IMR-90 (cell line): ENCODE measurements at regions not wholly inside any gene's neighbourhood (a gene's known extent, or its start where the extent isn't known, plus 50 kb on each side); places are given as distances from the start of the nearest gene placed in this dataset.
A peak's percentile ranks its signal among the peaks of the same experiment; 100 is the strongest.

Source experiments
- ATAC-seq: fragments of 200-7000 bp; cut with Tn5 transposase; 2 replicates; pipeline ENCODE4 v1.9.1; 2020; ENCODE audit warnings: low read depth, mild to moderate bottlenecking, moderate library complexity
- BruUV-seq: library from RNA; stranded (reverse); fragments of 400-500 nt; replicated peaks from 2 replicates; lab custom pipeline; 2021; lab: Mats Ljungman, UMichigan
- CTCF ChIA-PET: fragments of 300-600 bp; formaldehyde crosslinking; extraction: SDS; loops from one replicate; lab custom pipeline; 2021; ENCODE audit warnings: antibody characterized with exemption; lab: Yijun Ruan, JAX
- POLR2A ChIA-PET: fragments of 300-600 bp; sonication (Branson Sonifier 250); formaldehyde crosslinking; loops from one replicate; lab custom pipeline; 2022; ENCODE audit warnings: antibody characterized with exemption; ENCODE audit not compliant: unreplicated experiment; lab: Charles Lee
- DNase-seq: peaks from one replicate; pipeline ENCODE4 v3.0.0; 2013
- H2AFZ ChIP-seq: replicated peaks from 2 replicates; pipeline ENCODE3; 2013; ENCODE audit warnings: low read length, mild to moderate bottlenecking; ENCODE audit not compliant: poor library complexity
- H2AK5ac ChIP-seq: 2 replicates; pipeline ENCODE4 v1.6.1; 2013; ENCODE audit warnings: low read depth, low read length, inconsistent platforms
- H2AK9ac ChIP-seq: replicated peaks from 2 replicates; pipeline ENCODE3; 2013; ENCODE audit warnings: mild to moderate bottlenecking, low read depth, low read length, moderate library complexity; ENCODE audit not compliant: poor library complexity
- H2BK120ac ChIP-seq: 2 replicates; pipeline ENCODE4 v1.6.1; 2013; ENCODE audit warnings: low read depth, low read length, inconsistent platforms
- H2BK15ac ChIP-seq: 3 replicates; pipeline ENCODE4 v1.6.1; 2013; ENCODE audit warnings: low read depth, low read length, inconsistent platforms
- H2BK20ac ChIP-seq: 2 replicates; pipeline ENCODE4 v1.6.1; 2013; ENCODE audit warnings: low read depth, mild to moderate bottlenecking, inconsistent platforms, low read length, moderate library complexity
- H2BK5ac ChIP-seq: 2 replicates; pipeline ENCODE4 v1.6.1; 2013; ENCODE audit warnings: mild to moderate bottlenecking, low read depth, low read length, inconsistent platforms; ENCODE audit not compliant: poor library complexity, severe bottlenecking
- H3K14ac ChIP-seq: replicated peaks from 2 replicates; pipeline ENCODE4 v1.6.1; 2013; ENCODE audit warnings: low read depth, low read length, inconsistent platforms
- H3K18ac ChIP-seq: 2 replicates; pipeline ENCODE4 v1.6.1; 2013; ENCODE audit warnings: low read depth, low read length, control low read depth
- H3K23ac ChIP-seq: 2 replicates; pipeline ENCODE4 v1.6.1; 2013; ENCODE audit warnings: low read depth, low read length, inconsistent platforms
- H3K27ac ChIP-seq: 2 replicates; pipeline ENCODE4 v1.5.1; 2013; ENCODE audit warnings: mild to moderate bottlenecking, control low read depth, low read length; ENCODE audit not compliant: insufficient read depth
- H3K27me3 ChIP-seq: 2 replicates; pipeline ENCODE4 v1.6.1; 2013; ENCODE audit warnings: low read length; ENCODE audit not compliant: control insufficient read depth, insufficient read depth
- H3K36me3 ChIP-seq: 2 replicates; pipeline ENCODE4 v1.6.1; 2013; ENCODE audit warnings: low read length, mixed read lengths; ENCODE audit not compliant: control insufficient read depth, insufficient read depth
- H3K4ac ChIP-seq: 2 replicates; pipeline ENCODE4 v1.6.1; 2013; ENCODE audit warnings: low read depth, low read length, inconsistent platforms
- H3K4me1 ChIP-seq: 2 replicates; pipeline ENCODE4 v1.6.1; 2013; ENCODE audit warnings: low read length, mixed read lengths; ENCODE audit not compliant: control insufficient read depth, insufficient read depth
- H3K4me2 ChIP-seq: 2 replicates; pipeline ENCODE4 v1.6.1; 2013; ENCODE audit warnings: low read depth, mild to moderate bottlenecking, control low read depth, low read length, moderate library complexity
- H3K4me3 ChIP-seq: 2 replicates; pipeline ENCODE4 v1.5.1; 2013; ENCODE audit warnings: low read depth, mild to moderate bottlenecking, control low read depth, low read length, moderate library complexity; ENCODE audit not compliant: insufficient read depth
- H3K56ac ChIP-seq: 2 replicates; pipeline ENCODE4 v1.6.1; 2013; ENCODE audit warnings: low read length, inconsistent platforms; ENCODE audit not compliant: insufficient read depth; ENCODE audit errors: extremely low read depth
- H3K79me1 ChIP-seq, 2 experiments: 2 replicates each; pipeline ENCODE4 v1.6.1; 2013; ENCODE audit warnings: low read length in 2 of 2, inconsistent platforms in 1 of 2, low read depth in 1 of 2
- H3K9ac ChIP-seq: 2 replicates; pipeline ENCODE4 v1.6.1; 2013; ENCODE audit warnings: low read depth, low read length, control low read depth
- H3K9me1 ChIP-seq: 2 replicates; pipeline ENCODE4 v1.6.1; 2013; ENCODE audit warnings: low read length, inconsistent platforms; ENCODE audit not compliant: insufficient read depth
- H3K9me3 ChIP-seq: 2 replicates; pipeline ENCODE4 v1.6.1; 2013; ENCODE audit warnings: low read length; ENCODE audit not compliant: control insufficient read depth, insufficient read depth
- H4K20me1 ChIP-seq: 2 replicates; pipeline ENCODE4 v1.6.1; 2013; ENCODE audit warnings: low read length, inconsistent platforms; ENCODE audit not compliant: insufficient read depth
- H4K5ac ChIP-seq: 2 replicates; pipeline ENCODE4 v1.6.1; 2013; ENCODE audit warnings: mild to moderate bottlenecking, low read depth, low read length, control low read depth
- H4K8ac ChIP-seq, 2 experiments: 2 replicates each; pipeline ENCODE4 v1.6.1; 2013; ENCODE audit warnings: low read depth in 2 of 2, low read length in 2 of 2, control low read depth in 1 of 2, inconsistent platforms in 1 of 2
- H4K91ac ChIP-seq: 2 replicates; pipeline ENCODE4 v1.6.1; 2013; ENCODE audit warnings: low read depth, low read length, inconsistent platforms; ENCODE audit not compliant: insufficient read depth
- CTCF ChIP-seq: conservative IDR thresholded peaks from 2 replicates; pipeline ENCODE4 v1.5.1; 2012; ENCODE audit warnings: mild to moderate bottlenecking, low read depth, low read length, improper control_type of control experiment
- MAFK ChIP-seq: IDR thresholded peaks from 2 replicates; pipeline ENCODE4 v1.6.1; 2012; ENCODE audit warnings: low read depth, low read length, improper control_type of control experiment
- NFE2L2 ChIP-seq: fragments of 150-350 bp; IDR thresholded peaks from 2 replicates; pipeline ENCODE4 v1.6.1; 2016; ENCODE audit warnings: low read depth, mild to moderate bottlenecking, low read length
- dilution Hi-C: fragments of 300-500 bp; cut with HindIII; formaldehyde crosslinking; loops from one replicate; pipeline ENCODE4 v1.14.3; 2018; ENCODE audit warnings: low sequenced_read_pairs; ENCODE audit not compliant: unreplicated experiment
- in situ Hi-C: fragments of 300-500 bp; cut with MboI; formaldehyde crosslinking; loops from 3 replicates; pipeline ENCODE4 v1.14.3; 2019; ENCODE audit warnings: low sequenced_read_pairs, inconsistent platforms, mixed read lengths
- intact Hi-C: fragments of 100-400 bp; cut with micrococcal nuclease; formaldehyde crosslinking; loops from 2 replicates; pipeline ENCODE4 v1.10.0; 2022

GRCh38 chr9:115412656-115413055 is 294.7 kb upstream of the TNC start:
- Histone ChIP-seq H4K20me1 (no peaks in the 10 kb centered on the region), H3K27ac (no peak overlapping the region), H3K9me3 (no peaks in the 10 kb centered on the region; the same call in 1 of the 2 replicates), H2BK20ac (peak overlapping the region; percentile 79; the same call in 1 of the 2 replicates), H4K5ac (peak overlapping the region; percentile 69; the same call in 1 of the 2 replicates), H3K36me3 (no peaks in the 10 kb centered on the region), H4K8ac (peak overlapping the region in 1 of 2 experiments; percentile 55; a peak in 1 of 4 replicates), H3K27me3 (no peaks in the 10 kb centered on the region), H3K4me2 (no peak overlapping the region), H2AK5ac (peak overlapping the region; percentile 67; the same call in 1 of the 2 replicates), H3K14ac (no peak overlapping the region), H3K4ac (peak overlapping the region; percentile 55; the same call in 1 of the 2 replicates), H3K4me1 (peaks cover 12% of the 10 kb centered on the region), H3K56ac (no peak overlapping the region), H3K79me1 (no peaks in the 10 kb centered on the region), H2BK5ac (peak overlapping the region; percentile 66), H3K9ac (no peak overlapping the region), H3K23ac (no peak overlapping the region), H3K18ac (peak overlapping the region; percentile 69; the same call in 1 of the 2 replicates), H2AFZ (no peak overlapping the region), H2BK120ac (peak overlapping the region; percentile 60; the same call in 1 of the 2 replicates), H3K9me1 (0 out of 2 replicates have a peak, but pooled peaks cover 4% of the 10 kb centered on the region), H2AK9ac (no peak overlapping the region), H3K4me3 (no peak overlapping the region), H4K91ac (peak overlapping the region; percentile 60; the same call in 1 of the 2 replicates), H2BK15ac (0 out of 3 replicates have a peak overlapping the region, but pooled peaks have one; percentile 62)
- in situ Hi-C loops (no loop called here), intact Hi-C loops (no loop called here), dilution Hi-C loops (no loop called here)
- no peak for ATAC-seq
- POLR2A ChIA-PET = no interaction called here
- TF ChIP-seq CTCF = no peak
- no peak for TF ChIP-seq NFE2L2
- TF ChIP-seq MAFK = peak; percentile 42; the same call in 1 of the 2 replicates
- CTCF ChIA-PET = interaction anchor here (1.4 kb wide), 1 partner anchor 11 kb away, joined by 3 read pairs; no protein-coding TSS in a partner anchor
- no peak for DNase-seq
- BruUV-seq = no TSS peak
